BLaER1 treated with 17β-estradiol and CSF1 and Interleukin-3, amounts not matched to agents 10 nM and 100 nM (cell line): ENCODE measurements at regions not wholly inside any gene's neighbourhood (a gene's known extent, or its start where the extent isn't known, plus 50 kb on each side); places are given as distances from the start of the nearest gene placed in this dataset.

Experiments
- H3K27ac ChIP-seq, 11 experiments: shearing (Covaris generic); formaldehyde crosslinking; 2 replicates each; pipeline ENCODE4 v1.8.1; 2022
- H3K27me3 ChIP-seq, 11 experiments: shearing (Covaris generic); formaldehyde crosslinking; 2 replicates each; pipeline ENCODE4 v1.8.1; 2022
- H3K36me3 ChIP-seq, 11 experiments: shearing (Covaris generic); formaldehyde crosslinking; 2 replicates each; pipeline ENCODE4 v1.8.1; 2022
- H3K4me1 ChIP-seq, 10 experiments: shearing (Covaris generic); formaldehyde crosslinking; 2 replicates each; pipeline ENCODE4 v1.8.1; 2022
- H3K4me2 ChIP-seq, 11 experiments: shearing (Covaris generic); formaldehyde crosslinking; 2 replicates each; pipeline ENCODE4 v1.8.1; 2022
- H3K4me3 ChIP-seq, 10 experiments: shearing (Covaris generic); formaldehyde crosslinking; 2 replicates each; pipeline ENCODE4 v1.8.1; 2022
- H3K9ac ChIP-seq, 11 experiments: shearing (Covaris generic); formaldehyde crosslinking; 2 replicates each; pipeline ENCODE4 v1.8.1; 2022
- H3K9me3 ChIP-seq, 11 experiments: shearing (Covaris generic); formaldehyde crosslinking; replicated peaks in 1 of 11; 2 replicates each; pipeline ENCODE4 v1.8.1; 2022
- H4K20me1 ChIP-seq, 11 experiments: shearing (Covaris generic); formaldehyde crosslinking; 2 replicates each; pipeline ENCODE4 v1.8.1; 2022
- Cebpa-rat ChIP-seq, 11 experiments: shearing (Covaris generic); IDR thresholded peaks; 2 replicates each; pipeline ENCODE4 v1.8.1; 2022

GRCh38 chrX:55546956-55547355, 57.3 kb upstream of the USP51 start:
- H3K9ac ChIP-seq, result no peak overlapping the region
- no peaks in the 10 kb centered on the region for H4K20me1 ChIP-seq
- no peaks in the 10 kb centered on the region for H3K36me3 ChIP-seq
- TF ChIP-seq Cebpa-rat (IDR thresholded peaks at IDR 0.05), result no peak
- no peak overlapping the region for H3K27ac ChIP-seq
- H3K4me2 ChIP-seq, result no peak overlapping the region
- no peaks in the 10 kb centered on the region for H3K9me3 ChIP-seq
- no peak overlapping the region for H3K4me3 ChIP-seq
- H3K27me3 ChIP-seq, result peaks cover 35 to 78% (median 66%) of the 10 kb centered on the region in 11 experiments; a peak in 21 of 22 replicates
- no peaks in the 10 kb centered on the region for H3K4me1 ChIP-seq
